GM21360 (cell line): ENCODE measurements at regions not wholly inside any gene's neighbourhood (a gene's known extent, or its start where the extent isn't known, plus 50 kb on each side); places are given as distances from the start of the nearest gene placed in this dataset.
"Not testable (repeated sequence)": the region's sequence is repeated elsewhere in the genome, so short reads cannot be mapped to it uniquely, and the experiment has no call there.

ENCODE experiments used
- ATAC-seq: cut with Tn5 transposase; IDR thresholded peaks from one replicate; pipeline ENCODE4 v1.9.1; 2021; ENCODE audit warnings: mild to moderate bottlenecking, moderate library complexity; ENCODE audit not compliant: unreplicated experiment

- ATAC-seq: no peak
Observed at GRCh38 chr2:242063850-242064249, 194.3 kb downstream of the RTP5 start.

GRCh38 chr2:242064364-242065250 lies 195.1 kb downstream of the RTP5 start:
- no peak for ATAC-seq

- ATAC-seq: no peak
Observed at GRCh38 chr2:242065426-242065825, 195.9 kb downstream of the RTP5 start.

- no peak for ATAC-seq
Observed at GRCh38 chr2:242069018-242069417, 199.5 kb downstream of the RTP5 start.

- ATAC-seq: not testable (repeated sequence)
Observed at GRCh38 chr2:242069938-242070395, 200.4 kb downstream of the RTP5 start.

- ATAC-seq: not testable (repeated sequence)
Observed at GRCh38 chr2:242070726-242071125, 201.2 kb downstream of the RTP5 start.

GRCh38 chr2:242071377-242071776 lies 201.8 kb downstream of the RTP5 start:
- not testable (repeated sequence) for ATAC-seq

- not testable (repeated sequence) for ATAC-seq
Observed at GRCh38 chr2:242071936-242072335, 202.4 kb downstream of the RTP5 start.

GRCh38 chr2:242075168-242075567 lies 205.6 kb downstream of the RTP5 start:
- ATAC-seq: no peak

- ATAC-seq: no peak
Observed at GRCh38 chr2:242075696-242076095, 206.2 kb downstream of the RTP5 start.

GRCh38 chr2:242076184-242076583 lies 206.7 kb downstream of the RTP5 start:
- ATAC-seq: not testable (repeated sequence)

GRCh38 chr2:242078426-242078825 lies 208.9 kb downstream of the RTP5 start:
- ATAC-seq: not testable (repeated sequence)

- ATAC-seq: not testable (repeated sequence)
Observed at GRCh38 chr2:242079792-242080191, 210.3 kb downstream of the RTP5 start.

GRCh38 chr2:242080575-242081214 lies 211.2 kb downstream of the RTP5 start:
- not testable (repeated sequence) for ATAC-seq

- ATAC-seq: not testable (repeated sequence)
Observed at GRCh38 chr2:242084034-242084433, 214.5 kb downstream of the RTP5 start.

- not testable (repeated sequence) for ATAC-seq
Observed at GRCh38 chr2:242085024-242085674, 215.6 kb downstream of the RTP5 start.

- no peak for ATAC-seq
Observed at GRCh38 chr2:242085941-242086621, 216.6 kb downstream of the RTP5 start.

GRCh38 chr2:242088044-242088443 lies 218.5 kb downstream of the RTP5 start:
- peak; percentile 28 for ATAC-seq

GRCh38 chr2:242088471-242089212 lies 219.1 kb downstream of the RTP5 start:
- ATAC-seq: peak; percentile 84

GRCh38 chr2:242089213-242089549 lies 219.7 kb downstream of the RTP5 start:
- ATAC-seq: not testable (repeated sequence)
